GM12864 (cell line): ENCODE measurements at regions not wholly inside any gene's neighbourhood (a gene's known extent, or its start where the extent isn't known, plus 50 kb on each side); places are given as distances from the start of the nearest gene placed in this dataset.

Experiments
- DNase-seq: peaks from one replicate; pipeline ENCODE4 v3.0.0-alpha.2; 2011; ENCODE audit warnings: low read depth
- H3K4me3 ChIP-seq: 2 replicates; pipeline ENCODE4 v1.5.1; 2011; ENCODE audit warnings: mild to moderate bottlenecking, low read depth, low read length, control low read depth
- CTCF ChIP-seq: IDR thresholded peaks from 2 replicates; pipeline ENCODE4 v1.5.1; 2011; ENCODE audit warnings: low read depth, mild to moderate bottlenecking, moderate library complexity, low read length, control low read depth, inconsistent platforms; ENCODE audit errors: missing control alignments

GRCh38 chr12:90791445-90791844 lies 163.5 kb downstream of the CCER1 start:
- TF ChIP-seq CTCF, result no peak
- DNase-seq, result no peak
- H3K4me3 ChIP-seq, result no peak overlapping the region

- H3K4me3 ChIP-seq, result no peak overlapping the region
- DNase-seq, result no peak
- TF ChIP-seq CTCF, result no peak
Measured at GRCh38 chr12:90790747-90791146, 164.2 kb downstream of the CCER1 start.

- no peak overlapping the region for H3K4me3 ChIP-seq
- DNase-seq, result no peak
- no peak for TF ChIP-seq CTCF
Measured at GRCh38 chr12:90773491-90773890, 181.5 kb downstream of the CCER1 start.

- H3K4me3 ChIP-seq, result no peak overlapping the region
- no peak for DNase-seq
- no peak for TF ChIP-seq CTCF
Measured at GRCh38 chr12:90770861-90771260, 184.1 kb downstream of the CCER1 start.

- no peak for DNase-seq
- no peak overlapping the region for H3K4me3 ChIP-seq
- TF ChIP-seq CTCF, result no peak
Measured at GRCh38 chr12:90757957-90758356, 197.0 kb downstream of the CCER1 start.

- DNase-seq, result no peak
- no peak for TF ChIP-seq CTCF
- H3K4me3 ChIP-seq, result no peak overlapping the region
Measured at GRCh38 chr12:90745211-90745610, 209.8 kb downstream of the CCER1 start.

- no peak overlapping the region for H3K4me3 ChIP-seq
- no peak for TF ChIP-seq CTCF
- no peak for DNase-seq
Measured at GRCh38 chr12:90741611-90742010, 213.4 kb downstream of the CCER1 start.
